ENCODE measurements at regions not wholly inside any gene's neighbourhood (a gene's known extent, or its start where the extent isn't known, plus 50 kb on each side); places are given as distances from the start of the nearest gene placed in this dataset.

DNA sequence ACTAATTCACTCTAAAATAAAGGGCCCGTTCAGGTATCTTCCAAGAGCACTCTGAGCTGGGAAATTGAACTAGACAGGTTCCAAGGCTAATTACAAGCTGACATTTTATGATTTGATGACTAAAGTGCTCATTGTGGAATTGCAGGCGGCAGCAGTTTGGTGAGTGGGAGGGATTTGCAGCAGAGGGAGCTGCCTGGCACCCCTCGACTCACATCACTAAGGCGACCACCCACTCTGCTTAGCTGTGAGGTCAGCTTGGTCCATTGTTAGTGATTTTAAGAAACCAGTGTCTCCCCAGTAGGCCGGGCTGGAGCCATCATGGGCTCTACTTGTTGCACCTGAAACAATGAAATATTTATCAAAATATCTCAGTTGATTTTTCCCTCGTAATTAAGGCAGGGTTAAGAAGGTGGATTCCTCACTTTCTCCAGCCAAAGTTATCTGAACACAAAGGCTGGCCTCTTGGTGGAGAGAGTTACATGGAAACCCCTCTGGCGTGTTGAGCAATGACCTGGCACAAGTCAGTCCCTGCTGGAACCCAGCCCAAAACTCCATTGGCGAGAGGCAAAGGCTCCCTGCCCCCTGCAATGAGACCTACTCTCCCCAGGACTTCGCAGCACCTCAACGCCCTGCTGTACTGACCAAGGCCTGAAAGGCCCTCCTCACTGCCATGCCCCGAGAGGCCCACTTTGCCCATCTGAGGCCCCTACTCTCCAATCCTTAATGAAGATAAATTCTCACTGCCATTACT is 65.0 kb upstream of the ATP2B2 start:
- H3K4me3 ChIP-seq (replicated peaks in 1 of 2; ENCODE audit: low read depth in 2 of 2, low read length in 2 of 2): no peak overlapping the region
- DNase-seq (ENCODE audit: low read depth in 2 of 2): peak in 1 of 2 donors; percentile 21
- TF ChIP-seq, protein P1, sequence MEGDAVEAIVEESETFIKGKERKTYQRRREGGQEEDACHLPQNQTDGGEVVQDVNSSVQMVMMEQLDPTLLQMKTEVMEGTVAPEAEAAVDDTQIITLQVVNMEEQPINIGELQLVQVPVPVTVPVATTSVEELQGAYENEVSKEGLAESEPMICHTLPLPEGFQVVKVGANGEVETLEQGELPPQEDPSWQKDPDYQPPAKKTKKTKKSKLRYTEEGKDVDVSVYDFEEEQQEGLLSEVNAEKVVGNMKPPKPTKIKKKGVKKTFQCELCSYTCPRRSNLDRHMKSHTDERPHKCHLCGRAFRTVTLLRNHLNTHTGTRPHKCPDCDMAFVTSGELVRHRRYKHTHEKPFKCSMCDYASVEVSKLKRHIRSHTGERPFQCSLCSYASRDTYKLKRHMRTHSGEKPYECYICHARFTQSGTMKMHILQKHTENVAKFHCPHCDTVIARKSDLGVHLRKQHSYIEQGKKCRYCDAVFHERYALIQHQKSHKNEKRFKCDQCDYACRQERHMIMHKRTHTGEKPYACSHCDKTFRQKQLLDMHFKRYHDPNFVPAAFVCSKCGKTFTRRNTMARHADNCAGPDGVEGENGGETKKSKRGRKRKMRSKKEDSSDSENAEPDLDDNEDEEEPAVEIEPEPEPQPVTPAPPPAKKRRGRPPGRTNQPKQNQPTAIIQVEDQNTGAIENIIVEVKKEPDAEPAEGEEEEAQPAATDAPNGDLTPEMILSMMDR (IDR thresholded peaks at IDR 0.05; ENCODE audit: low read depth, low read length): no peak

DNA sequence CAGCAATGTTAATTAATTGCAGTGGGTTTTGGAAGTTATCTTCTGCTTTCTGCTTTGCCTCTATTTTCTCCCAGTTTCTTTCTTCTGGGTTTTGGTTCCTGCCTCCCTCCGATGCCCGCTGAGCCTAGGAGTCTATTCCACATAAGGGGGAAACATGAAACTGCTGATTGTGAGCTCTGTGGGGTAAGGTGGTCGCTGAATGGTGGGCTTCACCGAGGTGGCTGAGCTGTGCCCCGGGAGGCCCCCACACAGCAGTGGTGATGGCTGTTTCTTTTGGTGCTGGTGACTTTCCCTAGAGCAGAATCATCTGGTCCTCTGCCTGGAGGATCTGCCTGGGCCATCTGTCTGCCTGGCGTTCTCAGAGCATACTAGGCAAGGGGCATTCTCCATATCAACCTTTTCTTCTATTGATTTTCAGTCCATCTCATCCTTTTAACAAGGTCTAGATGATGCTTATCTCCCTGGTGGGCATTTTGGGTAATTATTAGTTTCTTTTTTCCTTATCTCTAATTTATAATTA is 68.8 kb upstream of the ATP2B2 start:
- TF ChIP-seq, protein P1 (IDR thresholded peaks at IDR 0.05; ENCODE audit: low read depth, low read length): no peak
- no peak overlapping the region for H3K4me3 ChIP-seq (replicated peaks in 1 of 2; ENCODE audit: low read depth in 2 of 2, low read length in 2 of 2)
- no peak for DNase-seq (ENCODE audit: low read depth in 2 of 2)

- DNase-seq (ENCODE audit: low read depth in 2 of 2): no peak
- no peak overlapping the region for H3K4me3 ChIP-seq (replicated peaks in 1 of 2; ENCODE audit: low read depth in 2 of 2, low read length in 2 of 2)
- TF ChIP-seq, protein P1 (IDR thresholded peaks at IDR 0.05; ENCODE audit: low read depth, low read length): no peak
Measured at GRCh38 chr3:10575601-10576160, 70.3 kb upstream of the ATP2B2 start.

- TF ChIP-seq, protein P1 (IDR thresholded peaks at IDR 0.05; ENCODE audit: low read depth, low read length): no peak
- DNase-seq (ENCODE audit: low read depth in 2 of 2): no peak
- H3K4me3 ChIP-seq (replicated peaks in 1 of 2; ENCODE audit: low read depth in 2 of 2, low read length in 2 of 2): no peak overlapping the region
Measured at GRCh38 chr3:10577486-10577885, 72.1 kb upstream of the ATP2B2 start.

GRCh38 chr3:10580426-10580825 is 75.0 kb upstream of the ATP2B2 start:
- no peak for DNase-seq (ENCODE audit: low read depth in 2 of 2)
- H3K4me3 ChIP-seq (replicated peaks in 1 of 2; ENCODE audit: low read depth in 2 of 2, low read length in 2 of 2): no peak overlapping the region
- TF ChIP-seq, protein P1 (IDR thresholded peaks at IDR 0.05; ENCODE audit: low read depth, low read length): no peak

DNA sequence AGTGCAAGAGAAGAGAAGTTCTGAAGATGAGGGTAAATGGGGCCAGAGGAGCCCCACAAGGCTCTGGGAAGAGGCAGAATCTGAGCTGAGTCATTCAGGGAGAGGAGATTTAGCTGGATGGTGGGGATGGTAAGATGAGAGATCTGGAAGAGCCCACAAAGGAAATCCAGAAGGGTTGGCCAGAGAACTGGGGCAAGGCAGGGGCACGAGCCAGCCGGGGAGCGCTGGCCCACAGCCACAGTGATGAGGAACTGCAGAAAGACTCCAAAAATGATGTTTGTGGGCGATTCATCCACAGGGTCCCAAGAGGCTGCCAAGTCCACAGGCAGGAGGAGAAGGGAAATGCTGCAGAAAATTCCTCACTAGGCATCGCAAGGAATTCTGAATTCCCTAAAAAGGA is 75.9 kb upstream of the ATP2B2 start:
- TF ChIP-seq, protein P1 (IDR thresholded peaks at IDR 0.05; ENCODE audit: low read depth, low read length): no peak
- peak in 1 of 2 donors; percentile 5 for DNase-seq (ENCODE audit: low read depth in 2 of 2)
- no peak overlapping the region for H3K4me3 ChIP-seq (replicated peaks in 1 of 2; ENCODE audit: low read depth in 2 of 2, low read length in 2 of 2)

Data from cardiac fibroblast (primary cell).